VCaP (cell line): ENCODE measurements at regions not wholly inside any gene's neighbourhood (a gene's known extent, or its start where the extent isn't known, plus 50 kb on each side); places are given as distances from the start of the nearest gene placed in this dataset.

ENCODE experiments used
- H3K27ac ChIP-seq: fragments of 450-650 bp; 2 replicates; pipeline ENCODE4 v1.5.1; 2017
- TF ChIP-seq, protein P1 (sequence below): fragments of 450-650 bp; conservative IDR thresholded peaks from 2 replicates; pipeline ENCODE4 v1.5.1; 2017; ENCODE audit warnings: mild to moderate bottlenecking, moderate library complexity

DNA sequence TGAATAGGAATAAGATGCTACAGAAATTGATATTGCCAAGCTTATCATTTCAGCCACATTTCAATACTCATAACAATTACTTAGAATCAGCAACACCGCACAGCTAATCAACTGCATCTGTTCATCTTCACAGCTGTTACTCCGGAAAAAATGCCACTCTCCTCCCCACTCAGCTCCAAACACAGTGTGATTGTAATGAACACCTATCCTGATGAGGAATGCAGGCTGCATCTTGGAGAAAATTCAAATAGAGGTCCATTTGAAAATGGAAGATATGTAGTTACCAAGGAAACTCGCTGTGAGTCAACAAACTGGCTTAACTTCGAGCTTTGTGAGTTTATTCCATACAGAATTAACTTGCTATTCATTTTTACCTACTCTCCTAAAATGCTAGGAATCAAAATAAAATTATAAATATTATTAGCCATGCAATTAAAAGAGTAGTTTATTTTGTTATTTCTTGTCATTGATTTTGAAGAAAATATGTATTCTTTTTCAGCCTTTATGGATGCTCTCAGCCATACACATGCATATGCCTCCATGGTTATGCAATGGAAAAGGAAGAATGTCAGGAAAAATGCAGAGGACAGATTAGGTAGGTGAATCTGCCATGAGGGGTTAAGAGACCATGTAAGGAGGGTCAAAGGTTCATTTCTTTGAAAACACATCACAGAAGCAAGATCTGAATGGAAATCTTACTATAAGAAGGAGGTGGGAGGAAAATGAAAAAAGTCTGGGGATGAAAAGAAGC is 267.2 kb downstream of the POM121L12 start:
- no peak overlapping the region for H3K27ac ChIP-seq
- TF ChIP-seq, protein P1, sequence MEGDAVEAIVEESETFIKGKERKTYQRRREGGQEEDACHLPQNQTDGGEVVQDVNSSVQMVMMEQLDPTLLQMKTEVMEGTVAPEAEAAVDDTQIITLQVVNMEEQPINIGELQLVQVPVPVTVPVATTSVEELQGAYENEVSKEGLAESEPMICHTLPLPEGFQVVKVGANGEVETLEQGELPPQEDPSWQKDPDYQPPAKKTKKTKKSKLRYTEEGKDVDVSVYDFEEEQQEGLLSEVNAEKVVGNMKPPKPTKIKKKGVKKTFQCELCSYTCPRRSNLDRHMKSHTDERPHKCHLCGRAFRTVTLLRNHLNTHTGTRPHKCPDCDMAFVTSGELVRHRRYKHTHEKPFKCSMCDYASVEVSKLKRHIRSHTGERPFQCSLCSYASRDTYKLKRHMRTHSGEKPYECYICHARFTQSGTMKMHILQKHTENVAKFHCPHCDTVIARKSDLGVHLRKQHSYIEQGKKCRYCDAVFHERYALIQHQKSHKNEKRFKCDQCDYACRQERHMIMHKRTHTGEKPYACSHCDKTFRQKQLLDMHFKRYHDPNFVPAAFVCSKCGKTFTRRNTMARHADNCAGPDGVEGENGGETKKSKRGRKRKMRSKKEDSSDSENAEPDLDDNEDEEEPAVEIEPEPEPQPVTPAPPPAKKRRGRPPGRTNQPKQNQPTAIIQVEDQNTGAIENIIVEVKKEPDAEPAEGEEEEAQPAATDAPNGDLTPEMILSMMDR: no peak

DNA sequence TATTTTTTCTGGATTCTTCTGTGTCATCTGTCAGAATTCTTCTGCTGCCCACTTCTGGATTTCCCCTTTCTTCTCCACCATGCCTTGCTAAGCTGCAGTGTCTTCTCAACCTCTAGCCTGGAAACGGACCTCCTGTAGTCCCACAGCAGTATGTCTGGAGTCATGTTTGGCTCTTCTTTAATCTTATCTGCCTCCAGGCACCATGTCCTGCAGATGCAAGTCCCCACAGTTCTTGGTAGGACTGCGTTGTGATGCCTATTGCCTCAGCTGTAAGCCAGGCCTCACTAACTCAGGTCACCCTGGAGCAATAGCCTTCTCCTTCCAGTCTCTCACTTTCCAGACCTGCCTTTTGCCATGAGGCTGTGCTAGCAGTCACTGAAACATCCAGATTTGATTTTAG is 268.3 kb downstream of the POM121L12 start:
- H3K27ac ChIP-seq: no peak overlapping the region
- TF ChIP-seq, protein P1: no peak

DNA sequence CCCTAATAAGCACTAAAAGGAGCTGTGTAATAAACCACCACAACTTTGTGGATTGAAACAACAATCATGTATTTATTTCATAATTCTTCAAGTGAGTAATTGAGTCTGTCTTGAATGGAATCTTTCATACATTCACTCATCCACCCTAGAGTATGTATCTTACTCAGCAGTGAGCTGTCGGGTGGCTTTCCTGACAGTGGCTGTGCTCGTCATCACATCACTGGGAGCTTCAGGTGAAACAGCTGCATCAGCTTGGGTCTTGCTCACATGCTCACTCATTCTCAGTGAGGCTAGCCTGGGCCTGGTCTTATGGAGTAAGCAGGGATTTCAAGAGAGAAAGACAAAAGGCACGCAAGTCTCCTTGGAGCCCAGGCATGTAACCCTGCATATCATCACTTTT is 271.4 kb downstream of the POM121L12 start:
- no peak overlapping the region for H3K27ac ChIP-seq
- TF ChIP-seq, protein P1: no peak

DNA sequence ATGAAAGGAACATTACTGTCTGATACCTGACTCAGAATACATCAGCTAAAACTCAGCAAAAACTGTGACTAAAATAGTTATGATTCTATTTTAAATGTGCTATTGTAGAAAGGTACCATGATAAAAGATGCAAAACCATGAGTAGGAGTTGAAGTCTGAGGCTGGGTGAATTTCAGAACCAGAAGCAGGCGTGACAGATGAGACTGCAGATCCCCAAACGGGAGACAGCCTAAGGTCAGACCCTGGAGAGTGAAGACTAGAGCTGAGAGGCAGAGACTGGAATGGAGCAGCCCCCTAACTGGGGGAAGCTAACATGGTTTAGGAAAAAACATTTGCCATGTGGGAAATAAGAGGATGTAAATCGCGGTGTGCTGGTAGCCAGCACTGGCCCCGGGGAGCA is 275.8 kb downstream of the POM121L12 start:
- no peak overlapping the region for H3K27ac ChIP-seq
- TF ChIP-seq, protein P1: no peak

DNA sequence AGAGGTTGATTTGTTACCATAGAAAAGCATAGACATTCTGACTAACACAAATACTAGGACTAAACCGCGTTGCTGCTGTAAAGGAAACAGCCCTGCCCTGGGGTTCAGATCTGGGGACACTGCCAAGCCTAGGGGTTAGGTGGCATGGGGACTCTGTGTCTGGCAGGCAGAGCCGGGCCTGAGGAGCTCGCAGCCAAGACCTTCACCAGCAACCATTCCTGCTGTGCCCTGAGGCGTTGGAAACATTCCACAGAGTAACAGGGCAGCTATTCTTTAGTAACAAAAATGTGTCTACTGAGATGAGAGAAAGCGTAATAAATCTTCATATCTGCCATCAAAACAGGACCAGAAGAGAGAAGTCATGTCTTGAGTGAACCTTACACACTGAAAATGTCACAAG is 280.5 kb downstream of the POM121L12 start:
- no peak overlapping the region for H3K27ac ChIP-seq
- TF ChIP-seq, protein P1: no peak

DNA sequence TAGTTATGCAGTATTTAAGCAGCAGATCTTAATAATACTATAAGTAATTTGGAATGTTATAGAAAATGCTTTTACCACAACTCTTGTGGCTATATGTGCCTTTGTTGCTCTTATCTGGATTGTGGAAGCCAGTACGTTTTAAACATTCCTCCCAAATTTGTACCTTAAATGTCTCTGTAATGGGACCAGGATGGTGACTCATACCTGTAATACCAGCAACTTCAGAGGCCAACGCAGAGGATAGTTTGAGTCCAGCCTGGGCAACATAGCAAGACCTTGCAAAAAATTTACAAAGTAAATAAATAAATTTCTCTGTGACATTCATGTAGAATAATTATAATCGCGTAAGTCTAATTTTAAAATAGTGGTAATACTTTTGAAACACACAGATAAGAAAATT is 283.1 kb downstream of the POM121L12 start:
- H3K27ac ChIP-seq: no peak overlapping the region
- TF ChIP-seq, protein P1: no peak

DNA sequence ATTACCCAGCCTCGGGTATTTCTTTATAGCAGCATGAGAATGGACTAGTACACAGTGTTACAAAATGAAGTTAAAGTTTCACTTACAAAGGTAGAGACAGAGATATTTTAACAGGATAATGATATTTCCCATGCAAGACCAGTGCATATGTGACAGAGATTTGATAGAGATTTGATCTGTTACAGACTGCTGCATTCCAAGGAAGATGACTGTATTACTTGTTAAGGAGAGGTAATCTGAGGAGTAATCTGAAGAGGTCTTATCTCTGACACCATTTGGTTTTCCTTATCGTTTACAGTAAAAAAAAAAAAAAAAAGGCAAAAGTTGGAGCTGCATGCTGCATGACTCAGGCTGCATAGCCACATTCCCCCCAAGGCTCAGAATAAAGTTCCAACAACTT is 289.6 kb downstream of the POM121L12 start:
- TF ChIP-seq, protein P1: no peak
- no peak overlapping the region for H3K27ac ChIP-seq
